Astrocyte (in vitro differentiated cells and primary cell): ENCODE measurements at regions not wholly inside any gene's neighbourhood (a gene's known extent, or its start where the extent isn't known, plus 50 kb on each side); places are given as distances from the start of the nearest gene placed in this dataset.
A peak's percentile ranks its signal among the peaks of the same experiment; 100 is the strongest.

Source experiments
- DNase-seq: peaks from one replicate; pipeline ENCODE4 v3.0.0-alpha.2; 2010; ENCODE audit warnings: low read depth
- FAIRE-seq: peaks from 2 replicates; lab custom pipeline; 2011; peaks lifted over from hg19 to GRCh38; lab: Jason Lieb, UNC
- H2AFZ ChIP-seq: 2 replicates; pipeline ENCODE4 v1.6.0; 2012; ENCODE audit warnings: low read depth, low read length, inconsistent platforms
- H3K27ac ChIP-seq: 2 replicates; pipeline ENCODE4 v1.5.1; 2011; ENCODE audit warnings: low read depth, low read length, inconsistent platforms
- H3K27me3 ChIP-seq: 2 replicates; pipeline ENCODE4 v1.6.0; 2011; ENCODE audit warnings: low read length, inconsistent platforms; ENCODE audit not compliant: insufficient read depth
- H3K36me3 ChIP-seq: 2 replicates; pipeline ENCODE4 v1.5.1; 2011; ENCODE audit warnings: low read length, inconsistent platforms; ENCODE audit not compliant: insufficient read depth
- H3K4me1 ChIP-seq: 2 replicates; pipeline ENCODE4 v1.5.1; 2011; ENCODE audit warnings: low read length, inconsistent platforms; ENCODE audit not compliant: insufficient read depth
- H3K4me2 ChIP-seq: 2 replicates; pipeline ENCODE4 v1.6.0; 2012; ENCODE audit warnings: low read length, inconsistent platforms
- H3K4me3 ChIP-seq: 2 replicates; pipeline ENCODE4 v1.5.1; 2011; ENCODE audit warnings: low read depth, mild to moderate bottlenecking, low read length, inconsistent platforms; ENCODE audit not compliant: insufficient read depth
- H3K79me2 ChIP-seq: 2 replicates; pipeline ENCODE4 v1.6.0; 2012; ENCODE audit warnings: mild to moderate bottlenecking, low read length, inconsistent platforms; ENCODE audit not compliant: insufficient read depth
- H3K9ac ChIP-seq: 2 replicates; pipeline ENCODE4 v1.6.0; 2012; ENCODE audit warnings: mild to moderate bottlenecking, low read length, inconsistent platforms
- H3K9me3 ChIP-seq: 2 replicates; pipeline ENCODE4 v1.5.1; 2012; ENCODE audit warnings: low read depth, mild to moderate bottlenecking, low read length, inconsistent platforms; ENCODE audit not compliant: insufficient read depth
- H4K20me1 ChIP-seq: 2 replicates; pipeline ENCODE4 v1.6.0; 2012; ENCODE audit warnings: low read length, inconsistent platforms; ENCODE audit not compliant: insufficient read depth
- H3K27ac Mint-ChIP-seq: one replicate; pipeline ENCODE4 v1.8.0; 2021; ENCODE audit warnings: mild to moderate bottlenecking, mixed read lengths; ENCODE audit not compliant: unreplicated experiment
- H3K27me3 Mint-ChIP-seq: one replicate; pipeline ENCODE4 v1.8.0; 2021; ENCODE audit warnings: low read depth, mixed read lengths; ENCODE audit not compliant: unreplicated experiment
- H3K36me3 Mint-ChIP-seq: one replicate; pipeline ENCODE4 v1.8.0; 2021; ENCODE audit warnings: low read depth, mixed read lengths; ENCODE audit not compliant: unreplicated experiment
- H3K4me1 Mint-ChIP-seq: one replicate; pipeline ENCODE4 v1.8.0; 2021; ENCODE audit warnings: low read depth, mixed read lengths; ENCODE audit not compliant: unreplicated experiment
- H3K4me3 Mint-ChIP-seq: one replicate; pipeline ENCODE4 v1.8.0; 2021; ENCODE audit warnings: mild to moderate bottlenecking, moderate library complexity, mixed read lengths; ENCODE audit not compliant: unreplicated experiment
- H3K9me3 Mint-ChIP-seq: one replicate; pipeline ENCODE4 v1.8.0; 2021; ENCODE audit warnings: mild to moderate bottlenecking, mixed read lengths; ENCODE audit not compliant: unreplicated experiment
- EZH2 ChIP-seq: IDR thresholded peaks from 2 replicates; pipeline ENCODE4 v1.6.1; 2012; ENCODE audit warnings: mild to moderate bottlenecking, low read length, inconsistent platforms; ENCODE audit not compliant: insufficient read depth
- TF ChIP-seq, protein P1 (sequence below): IDR thresholded peaks from 2 replicates; pipeline ENCODE4 v1.5.1; 2011; ENCODE audit warnings: low read depth, mild to moderate bottlenecking, inconsistent platforms, low read length, moderate library complexity; ENCODE audit not compliant: insufficient read depth

DNA sequence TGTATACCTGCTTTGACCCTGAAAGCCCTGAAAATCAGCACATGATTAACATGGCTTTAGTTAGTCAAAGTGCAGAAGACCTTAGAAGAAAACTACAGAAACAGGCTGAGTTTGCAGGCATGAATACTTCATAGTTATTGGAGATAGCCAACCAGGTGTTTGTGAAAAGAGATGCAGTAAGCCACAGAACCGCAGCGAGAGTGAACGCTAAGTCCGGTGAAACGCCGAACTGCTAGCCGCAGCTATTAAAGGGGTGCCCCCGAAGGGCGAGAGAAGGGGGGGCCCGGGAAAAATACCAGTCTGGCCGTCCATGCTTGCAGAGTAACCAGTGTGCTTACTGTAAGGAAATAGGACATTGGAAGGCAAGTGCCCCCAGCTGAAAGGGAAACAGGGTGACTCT is 784.0 kb upstream of the TMEM132C start:
- Mint-ChIP-seq H3K36me3 (no peaks in the 10 kb centered on the region), H3K27ac (no peak overlapping the region), H3K9me3 (peaks cover 19% of the 10 kb centered on the region), H3K4me3 (no peak overlapping the region), H3K27me3 (no peaks in the 10 kb centered on the region), H3K4me1 (no peaks in the 10 kb centered on the region)
- Histone ChIP-seq H3K4me2 (no peak overlapping the region), H3K36me3 (no peaks in the 10 kb centered on the region), H3K4me1 (peaks cover 18% of the 10 kb centered on the region), H3K79me2 (no peaks in the 10 kb centered on the region), H3K27ac (no peak overlapping the region), H3K4me3 (no peak overlapping the region), H3K27me3 (no peaks in the 10 kb centered on the region), H3K9ac (no peak overlapping the region), H4K20me1 (no peaks in the 10 kb centered on the region), H3K9me3 (no peaks in the 10 kb centered on the region), H2AFZ (no peak overlapping the region)
- DNase-seq (no peak), FAIRE-seq (no peak)
- TF ChIP-seq EZH2 = no peak
- TF ChIP-seq, protein P1, sequence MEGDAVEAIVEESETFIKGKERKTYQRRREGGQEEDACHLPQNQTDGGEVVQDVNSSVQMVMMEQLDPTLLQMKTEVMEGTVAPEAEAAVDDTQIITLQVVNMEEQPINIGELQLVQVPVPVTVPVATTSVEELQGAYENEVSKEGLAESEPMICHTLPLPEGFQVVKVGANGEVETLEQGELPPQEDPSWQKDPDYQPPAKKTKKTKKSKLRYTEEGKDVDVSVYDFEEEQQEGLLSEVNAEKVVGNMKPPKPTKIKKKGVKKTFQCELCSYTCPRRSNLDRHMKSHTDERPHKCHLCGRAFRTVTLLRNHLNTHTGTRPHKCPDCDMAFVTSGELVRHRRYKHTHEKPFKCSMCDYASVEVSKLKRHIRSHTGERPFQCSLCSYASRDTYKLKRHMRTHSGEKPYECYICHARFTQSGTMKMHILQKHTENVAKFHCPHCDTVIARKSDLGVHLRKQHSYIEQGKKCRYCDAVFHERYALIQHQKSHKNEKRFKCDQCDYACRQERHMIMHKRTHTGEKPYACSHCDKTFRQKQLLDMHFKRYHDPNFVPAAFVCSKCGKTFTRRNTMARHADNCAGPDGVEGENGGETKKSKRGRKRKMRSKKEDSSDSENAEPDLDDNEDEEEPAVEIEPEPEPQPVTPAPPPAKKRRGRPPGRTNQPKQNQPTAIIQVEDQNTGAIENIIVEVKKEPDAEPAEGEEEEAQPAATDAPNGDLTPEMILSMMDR = no peak

DNA sequence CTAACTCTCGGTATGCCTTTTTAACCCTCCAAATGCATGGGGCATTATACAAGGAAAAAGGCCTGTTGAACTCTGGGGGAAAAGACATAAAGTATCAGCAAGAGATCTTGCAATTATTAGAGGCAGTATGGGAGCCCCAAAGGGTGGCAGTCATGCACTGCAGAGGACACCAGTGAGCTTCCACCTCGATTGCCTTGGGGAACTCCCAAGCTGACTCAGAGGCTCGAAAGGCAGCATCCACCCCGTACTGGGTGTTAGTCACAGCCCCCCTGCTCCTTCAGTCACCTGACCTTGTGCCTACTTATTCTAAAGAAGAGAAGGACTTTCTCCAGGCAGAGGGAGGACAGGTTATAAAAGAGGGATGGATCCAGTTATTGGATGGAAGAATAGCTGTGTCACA is 781.4 kb upstream of the TMEM132C start:
- DNase-seq = peak; percentile 85
- FAIRE-seq = no peak
- H3K4me3 Mint-ChIP-seq = no peak overlapping the region

DNA sequence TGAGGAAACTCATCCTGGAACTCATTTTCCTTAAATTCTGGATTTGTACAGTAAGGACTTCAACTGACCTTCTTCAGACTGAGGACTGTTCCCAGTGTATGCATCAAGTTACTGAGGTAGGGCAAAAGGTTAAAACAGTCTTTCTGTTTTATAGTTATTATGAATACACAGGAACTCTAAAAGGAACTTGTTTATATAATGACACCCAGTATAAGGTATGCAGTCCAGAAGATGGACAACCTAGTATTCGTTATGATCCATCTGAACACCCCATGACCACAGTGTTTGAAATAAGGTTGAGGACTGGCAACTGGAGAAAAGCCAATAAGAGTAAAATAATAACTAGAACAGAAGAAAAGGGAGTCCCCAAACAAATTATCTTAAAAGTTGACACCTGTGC is 779.9 kb upstream of the TMEM132C start:
- Histone ChIP-seq H3K36me3 (no peaks in the 10 kb centered on the region), H3K4me3 (no peak overlapping the region), H3K79me2 (no peaks in the 10 kb centered on the region), H3K9me3 (no peaks in the 10 kb centered on the region), H3K4me1 (peaks cover 12% of the 10 kb centered on the region), H2AFZ (no peak overlapping the region), H3K27me3 (no peaks in the 10 kb centered on the region), H3K9ac (no peak overlapping the region), H3K4me2 (no peak overlapping the region), H3K27ac (no peak overlapping the region), H4K20me1 (no peaks in the 10 kb centered on the region)
- H3K4me1 Mint-ChIP-seq = no peaks in the 10 kb centered on the region
- H3K27me3 Mint-ChIP-seq = no peaks in the 10 kb centered on the region
- TF ChIP-seq, protein P1 = no peak
- TF ChIP-seq EZH2 = no peak
- H3K4me3 Mint-ChIP-seq = no peak overlapping the region
- no peak for FAIRE-seq
- H3K27ac Mint-ChIP-seq = no peak overlapping the region
- peaks cover 19% of the 10 kb centered on the region for H3K9me3 Mint-ChIP-seq
- peak; percentile 51 for DNase-seq
- no peaks in the 10 kb centered on the region for H3K36me3 Mint-ChIP-seq

More for the DNA sequence above, 781.4 kb upstream of the TMEM132C start:
- H3K27ac ChIP-seq = no peak overlapping the region
- Mint-ChIP-seq H3K36me3 (no peaks in the 10 kb centered on the region), H3K27me3 (no peaks in the 10 kb centered on the region), H3K27ac (no peak overlapping the region), H3K4me1 (no peaks in the 10 kb centered on the region), H3K9me3 (peaks cover 21% of the 10 kb centered on the region)
- no peak overlapping the region for H3K4me3 ChIP-seq
- H4K20me1 ChIP-seq = no peaks in the 10 kb centered on the region
- H2AFZ ChIP-seq = no peak overlapping the region
- H3K27me3 ChIP-seq = no peaks in the 10 kb centered on the region
- H3K79me2 ChIP-seq = no peaks in the 10 kb centered on the region
- no peak overlapping the region for H3K9ac ChIP-seq
- H3K4me1 ChIP-seq = peaks cover 12% of the 10 kb centered on the region
- H3K9me3 ChIP-seq = no peaks in the 10 kb centered on the region
- H3K4me2 ChIP-seq = peak overlapping the region; percentile 13
- H3K36me3 ChIP-seq = no peaks in the 10 kb centered on the region
- no peak for TF ChIP-seq EZH2
- TF ChIP-seq, protein P1 = peak; percentile 52
